HG03060 (cell line): ENCODE measurements at regions not wholly inside any gene's neighbourhood (a gene's known extent, or its start where the extent isn't known, plus 50 kb on each side); places are given as distances from the start of the nearest gene placed in this dataset.
"Not testable (repeated sequence)": the region's sequence is repeated elsewhere in the genome, so short reads cannot be mapped to it uniquely, and the experiment has no call there.

Experiments used
- ATAC-seq: cut with Tn5 transposase; IDR thresholded peaks from one replicate; pipeline ENCODE4 v1.9.1; 2021; ENCODE audit warnings: low read depth, moderate number of reproducible peaks; ENCODE audit not compliant: unreplicated experiment

GRCh38 chr6:27747637-27748036 lies 164.6 kb downstream of the OR2B2 start:
- no peak for ATAC-seq

- ATAC-seq, result not testable (repeated sequence)
Measured at GRCh38 chr6:27746860-27747259, 165.3 kb downstream of the OR2B2 start.

GRCh38 chr6:27743787-27744186 lies 168.4 kb downstream of the OR2B2 start:
- ATAC-seq, result no peak

- ATAC-seq, result no peak
Measured at GRCh38 chr6:27742833-27743573, 169.2 kb downstream of the OR2B2 start.

- ATAC-seq, result not testable (repeated sequence)
Measured at GRCh38 chr6:27739902-27740301, 172.3 kb downstream of the OR2B2 start.

GRCh38 chr6:27736686-27737085 lies 175.5 kb downstream of the OR2B2 start:
- no peak for ATAC-seq

- ATAC-seq, result no peak
Measured at GRCh38 chr6:27728442-27728841, 183.8 kb downstream of the OR2B2 start.

GRCh38 chr6:27726619-27727023 lies 185.6 kb downstream of the OR2B2 start:
- ATAC-seq, result no peak

GRCh38 chr6:27720607-27721580 lies 191.3 kb downstream of the OR2B2 start:
- ATAC-seq, result no peak

- ATAC-seq, result not testable (repeated sequence)
Measured at GRCh38 chr6:27719039-27719438, 193.2 kb downstream of the OR2B2 start.

- ATAC-seq, result no peak
Measured at GRCh38 chr6:27706431-27706830, 205.8 kb downstream of the OR2B2 start.

- ATAC-seq, result no peak
Measured at GRCh38 chr6:27700337-27700736, 211.9 kb downstream of the OR2B2 start.

- no peak for ATAC-seq
Measured at GRCh38 chr6:27694547-27694874, 217.7 kb downstream of the OR2B2 start.

- no peak for ATAC-seq
Measured at GRCh38 chr6:27693766-27694546, 218.2 kb downstream of the OR2B2 start.

- ATAC-seq, result not testable (repeated sequence)
Measured at GRCh38 chr6:27692133-27692532, 219.2 kb upstream of the ZNF184 start.

GRCh38 chr6:27688014-27688586 lies 215.2 kb upstream of the ZNF184 start:
- peak; percentile 60 for ATAC-seq

- no peak for ATAC-seq
Measured at GRCh38 chr6:27687154-27688013, 214.5 kb upstream of the ZNF184 start.

- ATAC-seq, result no peak
Measured at GRCh38 chr6:27685279-27685678, 212.4 kb upstream of the ZNF184 start.
